GM12892 (cell line): ENCODE measurements at regions not wholly inside any gene's neighbourhood (a gene's known extent, or its start where the extent isn't known, plus 50 kb on each side); places are given as distances from the start of the nearest gene placed in this dataset.

ENCODE experiments used
- POLR2A ChIP-seq: IDR thresholded peaks from 2 replicates; pipeline ENCODE4 v1.6.1; 2011; ENCODE audit warnings: low read depth, low read length, control low read depth
- POLR2AphosphoS5 ChIP-seq: IDR thresholded peaks from 2 replicates; pipeline ENCODE4 v1.6.1; 2011; ENCODE audit warnings: low read depth, low read length, control low read depth
- TAF1 ChIP-seq: IDR thresholded peaks from 2 replicates; pipeline ENCODE4 v1.6.1; 2011; ENCODE audit warnings: low read depth, mild to moderate bottlenecking, control low read depth, low read length, borderline replicate concordance

DNA sequence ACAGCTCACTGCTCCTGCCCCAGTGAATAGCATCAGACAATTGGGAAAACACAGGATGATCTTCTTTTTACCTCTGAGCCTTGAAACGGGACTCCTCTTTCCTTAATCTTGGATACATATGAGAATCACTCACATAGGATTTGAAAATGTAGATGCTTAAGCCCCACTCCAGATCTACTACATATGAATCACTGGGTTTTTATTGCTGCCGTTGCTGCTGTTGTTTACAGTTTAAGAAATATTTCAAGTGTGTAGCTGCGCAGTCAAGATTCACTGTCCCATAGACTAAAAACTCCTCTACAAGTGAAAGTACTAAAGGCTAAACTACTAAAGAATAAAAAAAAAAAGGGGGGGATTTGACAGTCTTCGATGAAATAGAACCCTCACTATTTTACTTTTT, 765.9 kb downstream of the NTRK3 start:
- no peak for TF ChIP-seq POLR2A
- no peak for TF ChIP-seq POLR2AphosphoS5
- TF ChIP-seq TAF1, result no peak
